Motor neuron (in vitro differentiated cells): ENCODE measurements at regions not wholly inside any gene's neighbourhood (a gene's known extent, or its start where the extent isn't known, plus 50 kb on each side); places are given as distances from the start of the nearest gene placed in this dataset.

Experiments used
- ATAC-seq, 8 experiments: fragments of 200-7000 bp; cut with Tn5 transposase; replicated peaks in 6 of 8; 2 replicates each; pipeline ENCODE4 v1.8.0; 2021; ENCODE audit warnings: mild to moderate bottlenecking in 8 of 8, moderate library complexity in 8 of 8
- H3K27ac ChIP-seq, 2 donors: fragments of 250-450 bp; sonication (Bioruptor Pico); 2 replicates each; pipeline ENCODE4 v1.9.0; 2021; ENCODE audit warnings: antibody characterized with exemption in 2 of 2, mild to moderate bottlenecking in 2 of 2, moderate library complexity in 1 of 2
- H3K4me1 ChIP-seq, 2 donors: fragments of 250-450 bp; sonication (Bioruptor Pico); replicated peaks in 1 of 2; 2 replicates each; pipeline ENCODE4 v1.6.1; 2021; ENCODE audit warnings: antibody characterized with exemption in 2 of 2, mild to moderate bottlenecking in 2 of 2, moderate library complexity in 1 of 2
- H3K4me3 ChIP-seq, 5 donors: fragments of 250-450 bp; sonication (Bioruptor Pico); 2 replicates each; pipeline ENCODE4 v1.9.0; 2021; ENCODE audit warnings: antibody characterized with exemption in 5 of 5, mild to moderate bottlenecking in 5 of 5, moderate library complexity in 4 of 5
- WGBS, 10 experiments: fragments of 450-650 bp; shearing (Covaris generic); methylation state at CpG; one replicate each; pipeline ENCODE4 v1.0.0; 2022; 5-methylcytosine and 5-hydroxymethylcytosine counted together
- in situ Hi-C, 9 experiments: fragments of 400-800 bp; cut with MboI; loops; one replicate each; pipeline ENCODE4 v1.15.0; 2021; ENCODE audit warnings: low sequenced_read_pairs in 9 of 9, low pct_unique_long_range_greater_than_20kb in 2 of 9; ENCODE audit not compliant: unreplicated experiment in 9 of 9

DNA sequence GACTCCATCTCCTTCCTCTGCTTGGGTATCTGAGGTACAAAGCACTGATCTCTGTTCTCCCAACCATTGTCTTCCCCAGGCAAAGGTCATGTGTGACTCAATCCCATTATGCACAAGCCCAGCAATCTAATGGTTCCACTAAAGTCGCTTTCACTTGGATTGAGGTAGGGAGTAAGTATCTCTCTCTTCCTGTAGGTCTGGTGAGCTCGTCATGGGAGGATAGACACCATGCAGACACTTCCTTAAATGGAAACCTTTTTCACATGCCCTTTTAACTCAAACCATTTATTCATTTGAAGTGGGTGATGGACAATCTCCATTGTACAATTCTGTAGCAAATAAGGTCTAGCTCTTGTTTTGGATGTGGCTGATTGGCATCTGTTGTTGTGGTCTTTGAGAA, 245.2 kb upstream of the CLNK start:
- no peak overlapping the region for H3K4me3 ChIP-seq
- WGBS, 10 experiments, result 0 to 70% (median 27%) methylated on average over 1 to 2 of the region's 2 CpGs; no CpG with 5 or more reads in 5 of the 10 experiments
- H3K4me1 ChIP-seq, result peaks cover 4% of the 10 kb centered on the region in 2 donors
- no peak overlapping the region for H3K27ac ChIP-seq
- ATAC-seq, result no peak
- in situ Hi-C loops, result no loop called here

DNA sequence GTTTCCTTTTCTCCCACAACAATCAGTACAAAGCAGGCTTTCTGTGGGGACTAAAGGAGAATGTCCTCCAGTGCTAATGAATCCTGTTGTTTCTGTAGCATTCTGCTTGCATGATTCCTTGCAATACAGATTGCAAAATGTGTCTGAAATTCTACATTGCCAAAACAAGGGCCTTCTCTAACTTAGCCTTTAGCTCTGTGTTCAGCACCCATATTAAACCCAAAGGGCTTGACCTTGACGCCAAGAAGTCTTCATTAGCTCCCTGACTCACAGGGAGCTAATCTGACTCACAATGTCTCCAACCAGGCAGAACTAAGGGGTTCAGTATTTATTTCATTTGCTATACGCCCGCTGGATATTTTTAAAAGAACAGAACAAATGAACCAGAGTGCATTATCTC, 241.4 kb upstream of the CLNK start:
- peaks cover 4% of the 10 kb centered on the region in 2 donors for H3K4me1 ChIP-seq
- in situ Hi-C loops, result no loop called here
- WGBS, 10 experiments, result 0 to 38% (median 11%) methylated on average over 2 to 3 of the region's 3 CpGs; no CpG with 5 or more reads in 2 of the 10 experiments
- H3K4me3 ChIP-seq, result no peak overlapping the region
- peak in 5 of 8 experiments; percentile 92 to 99 (median 99) for ATAC-seq
- H3K27ac ChIP-seq, result no peak overlapping the region

DNA sequence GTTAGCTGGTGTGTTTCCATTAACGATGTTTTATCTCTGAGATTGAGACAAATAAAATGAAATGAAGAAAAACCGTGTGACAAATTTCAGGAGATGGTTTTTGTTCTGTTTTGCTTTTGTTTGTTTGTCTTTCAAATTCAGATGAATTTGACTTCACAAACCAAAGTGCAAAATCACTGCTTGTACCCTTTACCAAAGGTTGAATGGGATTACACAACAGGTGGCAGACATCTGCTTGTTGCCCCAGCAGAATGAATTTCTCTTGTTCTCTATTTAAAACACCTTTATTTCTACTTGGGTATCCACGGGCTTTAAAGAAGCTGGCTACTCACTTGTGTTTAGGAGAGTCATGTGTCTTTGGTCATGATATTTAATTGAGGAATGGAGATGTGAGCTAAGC, 239.7 kb upstream of the CLNK start:
- Histone ChIP-seq H3K27ac (no peak overlapping the region), H3K4me3 (no peak overlapping the region), H3K4me1 (peaks cover 4% of the 10 kb centered on the region in 2 donors)
- 0 to 91% (median 58%) methylated on average over 2 to 3 of the region's 3 CpGs for WGBS, 10 experiments
- in situ Hi-C loops, result no loop called here
- ATAC-seq, result no peak

DNA sequence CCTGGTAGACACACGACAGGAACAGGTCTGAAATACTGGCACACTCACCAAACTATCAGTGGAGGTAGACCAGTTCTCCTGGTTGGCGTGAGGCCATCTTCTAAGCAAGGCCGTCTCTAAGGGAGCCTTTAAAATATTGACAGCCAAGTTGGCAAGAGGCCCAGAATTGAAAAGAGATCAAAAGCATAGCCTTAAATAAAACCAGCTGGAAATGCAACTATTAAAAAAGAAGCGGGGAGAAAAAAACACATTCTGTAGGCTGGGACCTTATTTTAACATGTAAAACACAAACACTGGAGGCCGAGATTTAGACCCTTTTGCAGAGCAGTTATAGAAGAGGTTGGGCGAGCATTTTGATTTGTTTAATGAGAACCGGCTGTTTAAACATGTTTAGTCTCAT, 233.0 kb upstream of the CLNK start:
- in situ Hi-C loops, result no loop called here
- Histone ChIP-seq H3K4me1 (peaks cover 0 to 5% of the 10 kb centered on the region in 2 donors), H3K27ac (no peak overlapping the region), H3K4me3 (no peak overlapping the region)
- peak in 1 of 8 experiments; percentile 86 for ATAC-seq
- 0 to 88% (median 55%) methylated on average over 2 to 7 of the region's 7 CpGs; no CpG with 5 or more reads in 1 of the 10 experiments for WGBS, 10 experiments

DNA sequence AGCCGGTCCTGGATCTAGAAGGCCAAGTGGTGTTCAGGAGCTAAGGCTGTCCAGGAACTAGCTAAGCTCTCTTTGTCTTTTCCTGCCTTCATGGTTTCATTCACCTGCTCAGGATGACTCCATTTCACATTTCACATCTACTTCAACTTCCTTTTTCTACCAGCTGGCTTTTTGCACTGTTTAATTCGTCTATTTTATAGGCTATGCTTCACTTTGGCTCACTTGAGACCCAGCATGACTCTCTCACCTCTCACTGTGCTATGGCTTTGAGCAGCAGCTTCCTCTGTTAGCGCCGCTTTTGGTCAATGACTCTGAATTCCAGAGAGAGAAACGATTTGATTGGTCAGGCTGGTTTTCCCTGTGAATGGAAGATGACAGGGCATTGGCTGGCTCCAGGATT, 213.5 kb upstream of the CLNK start:
- no peak overlapping the region for H3K4me3 ChIP-seq
- H3K4me1 ChIP-seq, result no peaks in the 10 kb centered on the region
- 10 to 100% (median 76%) methylated on average over 1 to 4 of the region's 5 CpGs; no CpG with 5 or more reads in 2 of the 10 experiments for WGBS, 10 experiments
- ATAC-seq, result no peak
- no peak overlapping the region for H3K27ac ChIP-seq
- in situ Hi-C loops, result no loop called here

DNA sequence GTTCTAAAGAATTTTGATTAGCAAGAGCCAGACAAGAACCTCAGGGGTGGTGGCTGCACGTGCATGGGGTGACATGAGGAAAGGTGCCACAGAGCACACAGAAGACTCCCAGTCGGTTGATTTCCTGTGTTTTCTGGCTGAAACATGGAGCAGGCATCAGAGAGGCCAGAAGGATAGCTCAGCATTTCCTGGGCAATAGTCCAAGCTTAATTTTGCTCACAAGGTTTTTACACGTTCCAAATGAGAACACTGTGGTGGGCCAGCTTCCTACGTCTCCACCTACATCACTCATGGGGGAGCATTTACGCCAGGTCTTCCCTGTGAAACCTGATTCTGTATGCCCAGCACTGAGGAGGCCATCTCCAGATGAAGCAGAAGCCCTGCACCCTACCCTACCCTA, 212.5 kb upstream of the CLNK start:
- Histone ChIP-seq H3K27ac (no peak overlapping the region), H3K4me1 (peaks cover 0 to 3% of the 10 kb centered on the region in 2 donors), H3K4me3 (no peak overlapping the region)
- 0 to 100% (median 86%) methylated on average over 1 to 4 of the region's 5 CpGs; no CpG with 5 or more reads in 1 of the 10 experiments for WGBS, 10 experiments
- ATAC-seq, result no peak
- in situ Hi-C loops, result no loop called here

DNA sequence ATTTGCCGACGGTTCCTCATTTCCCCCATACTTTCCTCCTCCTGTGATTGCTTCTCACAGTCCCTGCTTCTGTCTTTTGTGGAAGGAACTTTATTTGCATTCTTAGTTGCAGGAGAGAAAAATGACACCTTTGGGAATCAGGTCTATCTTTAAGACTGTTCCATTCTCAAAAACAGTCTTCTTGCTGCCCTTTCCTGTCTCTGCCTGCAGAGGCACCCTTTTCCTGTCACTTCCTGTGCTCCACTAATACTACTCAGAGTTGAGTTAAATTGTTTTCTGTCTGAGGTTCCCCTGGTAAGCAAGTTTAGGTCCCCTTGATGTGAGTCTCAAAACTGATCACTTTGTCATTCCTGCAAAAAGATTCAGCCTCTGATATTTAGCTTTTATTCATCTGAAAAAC, 208.8 kb upstream of the CLNK start:
- 7 to 95% (median 83%) methylated on average over 1 to 2 of the region's 2 CpGs; no CpG with 5 or more reads in 2 of the 10 experiments for WGBS, 10 experiments
- Histone ChIP-seq H3K4me3 (no peak overlapping the region), H3K4me1 (peaks cover 4 to 12% of the 10 kb centered on the region in 2 donors), H3K27ac (no peak overlapping the region)
- in situ Hi-C loops, result no loop called here
- ATAC-seq, result no peak

DNA sequence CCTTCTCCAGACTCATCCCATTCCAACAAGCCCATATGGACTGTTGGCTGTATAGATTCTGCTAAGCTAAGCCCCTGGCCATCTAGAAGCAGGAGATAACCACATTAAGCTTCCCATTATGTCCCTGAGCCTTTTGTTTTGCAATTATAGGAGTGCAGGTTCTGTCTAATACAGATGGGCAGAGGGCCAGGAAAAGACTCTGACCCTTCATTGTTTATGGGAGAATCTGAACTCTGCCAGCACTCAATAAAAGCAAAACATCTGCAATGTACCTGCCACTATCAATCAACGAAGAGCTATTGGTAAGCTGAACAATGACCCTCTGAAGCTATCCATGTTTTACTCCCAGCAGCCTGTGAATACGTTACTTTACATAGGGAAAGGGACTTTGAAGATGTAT, 207.3 kb upstream of the CLNK start:
- 0 to 40% (median 0%) methylated on average over 1 to 2 of the region's 2 CpGs; no CpG with 5 or more reads in 3 of the 10 experiments for WGBS, 10 experiments
- ATAC-seq, result peak in 3 of 8 experiments; percentile 21 to 49 (median 27)
- Histone ChIP-seq H3K27ac (no peak overlapping the region), H3K4me1 (peaks cover 4 to 12% of the 10 kb centered on the region in 2 donors), H3K4me3 (no peak overlapping the region)
- in situ Hi-C loops, result no loop called here

DNA sequence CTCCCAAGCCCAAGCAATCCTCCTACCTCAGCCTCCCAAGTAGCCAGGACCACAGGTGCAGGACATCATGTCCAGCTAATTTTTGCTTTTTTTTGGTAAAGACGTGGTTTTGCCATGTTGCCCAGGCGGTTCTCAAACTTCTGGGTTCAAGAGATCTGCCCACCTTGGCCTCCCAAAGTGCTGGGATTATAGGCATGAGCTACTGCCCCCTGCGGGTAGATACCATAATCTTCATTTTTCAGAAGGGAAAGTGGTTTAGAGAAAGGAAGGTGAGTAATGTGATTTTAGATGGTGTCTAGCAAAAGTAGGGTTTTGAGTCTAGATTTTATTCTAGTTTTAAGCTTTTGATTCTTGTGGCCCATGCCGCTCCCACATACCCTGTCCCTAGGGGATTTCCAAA, 205.3 kb upstream of the CLNK start:
- peaks cover 4 to 12% of the 10 kb centered on the region in 2 donors for H3K4me1 ChIP-seq
- H3K27ac ChIP-seq, result no peak overlapping the region
- WGBS, 10 experiments, result 6 to 100% (median 95%) methylated on average over 1 to 4 of the region's 4 CpGs; no CpG with 5 or more reads in 2 of the 10 experiments
- ATAC-seq, result no peak
- H3K4me3 ChIP-seq, result no peak overlapping the region
- in situ Hi-C loops, result no loop called here

DNA sequence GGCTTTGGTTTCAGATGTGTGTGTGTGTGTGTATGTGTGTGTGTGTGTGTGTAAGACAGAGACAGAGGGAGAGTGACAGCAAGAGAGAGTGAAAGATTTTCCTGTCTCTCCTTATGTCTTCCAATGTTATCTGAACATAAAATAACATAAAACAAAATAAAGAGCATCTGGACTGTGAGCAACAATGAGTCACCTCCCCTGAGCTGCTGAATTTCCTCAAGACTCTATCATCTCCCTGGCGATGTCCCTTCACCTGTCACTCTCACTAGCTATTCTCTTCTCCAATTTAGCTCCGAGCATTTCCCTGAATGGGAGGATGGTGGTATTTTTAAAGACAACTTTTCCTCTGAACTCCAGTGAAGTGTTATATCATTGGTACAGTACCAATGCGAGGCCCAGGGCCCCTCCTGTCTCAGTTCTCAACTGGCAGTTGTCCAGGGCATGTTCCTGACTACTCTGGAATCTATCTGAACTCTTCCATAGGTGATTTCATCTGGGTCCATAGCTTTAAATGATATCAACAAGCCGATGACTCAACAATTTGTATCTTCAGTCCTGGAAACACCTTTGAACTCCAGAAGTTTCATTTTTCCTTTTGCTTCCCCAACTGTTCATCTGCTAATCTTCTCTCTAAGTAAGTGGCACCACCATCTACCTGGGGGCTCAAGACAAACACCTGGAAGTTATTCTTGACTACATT, 195.0 kb upstream of the CLNK start:
- 4 to 100% (median 85%) methylated on average over 1 to 4 of the region's 4 CpGs; no CpG with 5 or more reads in 2 of the 10 experiments for WGBS, 10 experiments
- H3K4me1 ChIP-seq, result no peaks in the 10 kb centered on the region
- in situ Hi-C loops, result no loop called here
- no peak overlapping the region for H3K4me3 ChIP-seq
- peak in 1 of 8 experiments; percentile 46 for ATAC-seq
- no peak overlapping the region for H3K27ac ChIP-seq

DNA sequence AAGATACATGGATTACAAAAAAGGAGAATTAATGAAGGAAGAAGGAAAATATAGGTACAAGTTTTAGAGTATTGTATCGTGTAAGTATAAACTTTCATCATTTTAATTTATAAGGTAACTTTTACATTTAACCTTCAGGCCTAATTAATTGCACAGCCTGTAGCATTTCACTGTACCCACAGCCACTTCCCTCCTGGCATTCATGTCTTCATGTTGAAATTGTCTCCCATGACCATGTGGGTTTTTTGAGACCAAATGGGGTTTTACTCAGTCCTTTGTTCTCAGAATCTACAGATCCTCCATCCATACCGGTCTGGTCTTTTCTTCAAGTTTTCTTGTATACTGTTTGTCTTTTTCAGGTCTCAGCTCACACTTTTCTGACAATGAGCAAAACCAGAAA, 194.3 kb upstream of the CLNK start:
- H3K4me1 ChIP-seq, result no peaks in the 10 kb centered on the region
- no peak overlapping the region for H3K27ac ChIP-seq
- H3K4me3 ChIP-seq, result no peak overlapping the region
- 25 to 100% (median 80%) methylated on average over 1 to 2 of the region's 2 CpGs; no CpG with 5 or more reads in 1 of the 10 experiments for WGBS, 10 experiments
- in situ Hi-C loops, result no loop called here
- ATAC-seq, result no peak

DNA sequence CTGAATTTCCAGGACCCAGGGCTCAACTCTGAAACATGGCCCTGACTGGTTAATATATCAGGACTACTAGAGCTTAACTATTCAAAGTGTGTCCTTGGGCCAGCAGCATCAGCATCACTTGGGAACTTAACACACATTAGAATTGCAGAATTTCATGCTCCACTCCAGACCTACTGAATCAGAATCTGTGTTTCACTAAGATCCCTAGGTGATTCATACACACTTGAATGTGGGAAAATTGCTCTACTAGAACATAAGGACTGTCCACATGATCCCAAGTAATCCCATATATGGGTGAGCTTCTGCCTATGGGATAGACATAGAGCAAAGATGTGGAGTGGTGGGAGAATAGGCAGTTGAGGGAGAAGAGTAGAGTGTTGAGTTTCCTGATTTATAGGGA, 192.5 kb upstream of the CLNK start:
- Histone ChIP-seq H3K27ac (no peak overlapping the region), H3K4me3 (no peak overlapping the region), H3K4me1 (no peaks in the 10 kb centered on the region)
- no peak for ATAC-seq
- in situ Hi-C loops, result no loop called here

DNA sequence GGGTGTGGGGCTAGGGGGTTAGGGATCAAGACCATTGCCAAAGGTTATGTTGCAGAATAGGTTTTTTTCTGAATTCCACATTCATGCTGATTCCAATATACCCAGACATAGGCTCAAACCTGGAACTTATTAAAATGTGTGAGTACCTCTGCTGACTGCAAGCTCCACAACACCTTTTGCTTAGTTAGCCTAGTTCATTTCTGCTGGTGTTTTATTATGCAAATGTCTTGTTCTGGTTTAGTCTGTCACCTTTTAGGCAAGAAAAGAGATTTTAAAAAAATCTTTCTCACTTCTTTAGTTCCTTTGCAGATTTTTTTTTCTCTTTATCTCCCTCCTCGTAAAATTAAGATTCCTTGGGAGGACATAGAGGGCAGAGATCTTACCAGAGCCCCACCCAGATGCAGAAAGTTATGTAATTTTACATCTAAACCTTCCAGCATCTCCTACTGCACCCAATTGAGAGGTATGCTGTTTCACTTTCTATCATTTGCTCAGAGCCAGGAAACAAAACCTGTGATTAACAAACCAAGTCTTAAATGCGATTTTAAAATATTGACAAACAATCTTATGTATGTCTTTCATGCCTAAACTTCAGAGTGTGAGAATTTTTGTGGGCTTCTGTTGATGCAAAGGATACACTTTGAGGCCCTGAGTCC, 190.7 kb upstream of the CLNK start:
- H3K4me1 ChIP-seq, result no peaks in the 10 kb centered on the region
- ATAC-seq, result no peak
- in situ Hi-C loops, result no loop called here
- H3K4me3 ChIP-seq, result no peak overlapping the region
- WGBS, 10 experiments, result 0 to 100% (median 80%) methylated on average over 1 to 2 of the region's 2 CpGs; no CpG with 5 or more reads in 1 of the 10 experiments
- H3K27ac ChIP-seq, result no peak overlapping the region
